Ecto neural progenitor cell (in vitro differentiated cells): ENCODE measurements at regions not wholly inside any gene's neighbourhood (a gene's known extent, or its start where the extent isn't known, plus 50 kb on each side); places are given as distances from the start of the nearest gene placed in this dataset.
"Not testable (repeated sequence)": the region's sequence is repeated elsewhere in the genome, so short reads cannot be mapped to it uniquely, and the experiment has no call there.

ENCODE experiments used
- DNase-seq: peaks from one replicate; pipeline ENCODE4 v3.0.0-alpha.2; 2018; ENCODE audit warnings: low spot score

DNA sequence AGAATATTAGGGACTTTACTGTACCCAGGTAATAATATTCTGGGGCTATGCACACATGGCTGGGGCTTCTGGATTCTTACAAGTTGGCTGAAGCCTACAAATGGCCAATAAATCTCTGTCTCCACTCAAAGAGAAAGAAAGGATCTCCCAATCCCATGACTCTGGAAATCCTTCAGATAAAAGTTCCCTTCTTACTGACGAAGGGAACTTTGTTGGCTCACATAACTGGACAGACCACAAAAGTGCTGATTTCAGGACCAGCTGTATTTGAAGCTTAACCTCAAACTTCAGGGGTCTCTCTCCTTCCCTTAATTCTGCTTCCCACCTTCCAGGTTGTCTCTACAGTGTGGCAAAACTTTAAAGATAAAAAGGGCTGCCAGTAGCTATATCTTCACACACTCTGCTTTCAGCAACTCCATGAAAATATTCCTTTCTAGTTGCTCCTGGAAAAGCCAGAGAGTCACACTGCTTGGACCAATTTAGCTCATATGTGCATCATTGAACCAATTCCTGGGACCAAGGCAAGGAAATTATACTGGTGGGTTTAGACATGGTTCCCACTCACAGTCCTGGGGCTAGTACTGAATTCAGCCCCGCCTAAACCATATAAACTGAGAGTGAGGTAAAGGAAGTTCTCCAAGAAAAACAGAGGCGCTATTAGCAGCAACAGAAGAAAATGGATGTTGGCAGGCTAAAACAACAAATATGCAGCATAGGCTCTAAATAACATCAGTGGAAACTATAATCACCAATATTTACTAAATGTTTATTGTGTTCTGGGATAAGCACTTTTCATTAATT is 290.0 kb upstream of the GADL1 start:
- DNase-seq, result no peak

DNA sequence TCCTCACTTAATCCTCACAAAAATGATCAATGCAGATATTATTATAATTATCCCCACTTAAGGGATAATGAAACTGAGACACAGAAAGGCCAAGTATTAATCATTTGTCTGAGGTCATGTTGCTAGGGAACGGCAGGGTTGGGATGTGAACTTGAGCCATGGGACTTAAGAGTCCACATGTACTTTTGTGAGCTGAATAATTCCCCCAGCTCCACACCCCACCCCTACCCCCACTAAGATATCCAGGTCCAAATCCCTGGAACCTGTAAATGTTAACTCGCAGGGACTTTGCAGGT is 290.5 kb upstream of the GADL1 start:
- no peak for DNase-seq

DNA sequence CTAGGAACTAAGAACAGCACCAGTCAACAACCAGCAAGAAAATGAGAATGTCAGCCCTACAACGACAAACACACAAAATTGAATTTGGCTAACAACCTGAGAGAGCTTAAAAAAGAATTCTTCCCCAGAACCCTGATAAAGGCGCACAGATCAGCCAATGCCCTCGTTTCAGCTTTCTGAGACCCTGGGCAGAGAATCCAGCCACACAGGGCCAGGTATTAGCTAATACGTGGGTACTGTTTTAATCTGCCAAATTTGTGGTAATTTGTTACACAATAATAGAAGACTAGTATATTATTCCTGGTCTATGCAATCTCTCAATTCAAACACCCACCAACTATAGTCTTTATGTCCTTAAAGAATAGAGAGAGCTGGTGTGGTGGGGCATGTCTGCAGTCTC is 291.6 kb upstream of the GADL1 start:
- DNase-seq, result no peak

- DNase-seq, result no peak
Observed at GRCh38 chr3:31187380-31187779, 292.9 kb upstream of the GADL1 start.

DNA sequence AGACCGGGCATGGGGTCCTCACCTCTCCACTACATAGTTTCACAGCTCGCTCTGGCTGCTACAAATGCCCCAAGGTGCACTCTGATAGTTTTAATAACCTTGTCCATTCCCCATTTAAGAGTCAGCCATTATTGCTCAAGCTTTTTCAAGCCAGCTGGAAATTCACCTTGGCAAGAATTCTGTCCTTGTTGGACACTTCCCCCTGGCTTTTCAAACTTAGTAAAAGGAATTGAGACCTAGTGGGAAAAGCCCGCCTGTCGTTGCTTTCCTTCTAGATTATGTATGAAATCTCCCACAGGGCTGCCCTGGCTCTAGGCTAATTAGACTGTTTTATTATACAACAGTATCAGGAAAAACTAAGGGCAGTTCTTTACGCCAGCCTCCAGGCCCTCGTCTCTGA is 293.7 kb upstream of the GADL1 start:
- DNase-seq, result no peak

DNA sequence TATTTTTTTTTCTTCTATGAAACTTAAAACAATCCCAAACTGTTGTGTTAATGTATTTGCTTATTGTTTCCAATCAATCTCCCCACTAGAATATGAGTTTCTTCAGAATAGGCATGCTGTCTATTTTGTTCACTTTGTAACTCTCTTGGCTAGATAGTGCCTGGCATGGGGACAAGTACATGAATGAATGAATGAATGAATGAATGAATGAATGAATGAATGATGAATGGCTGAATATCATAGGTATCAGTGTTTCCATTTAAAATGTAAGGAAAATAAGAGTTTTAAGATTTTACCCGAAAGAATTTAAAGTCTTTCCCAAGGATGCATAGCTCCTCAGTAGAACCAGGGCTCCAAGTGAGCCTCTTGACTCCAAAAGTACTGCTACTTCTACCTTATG is 294.9 kb upstream of the GADL1 start:
- DNase-seq, result no peak

GRCh38 chr3:31189971-31190370 is 295.5 kb upstream of the GADL1 start:
- no peak for DNase-seq

- DNase-seq, result no peak
Observed at GRCh38 chr3:31191354-31191753, 296.9 kb upstream of the GADL1 start.

DNA sequence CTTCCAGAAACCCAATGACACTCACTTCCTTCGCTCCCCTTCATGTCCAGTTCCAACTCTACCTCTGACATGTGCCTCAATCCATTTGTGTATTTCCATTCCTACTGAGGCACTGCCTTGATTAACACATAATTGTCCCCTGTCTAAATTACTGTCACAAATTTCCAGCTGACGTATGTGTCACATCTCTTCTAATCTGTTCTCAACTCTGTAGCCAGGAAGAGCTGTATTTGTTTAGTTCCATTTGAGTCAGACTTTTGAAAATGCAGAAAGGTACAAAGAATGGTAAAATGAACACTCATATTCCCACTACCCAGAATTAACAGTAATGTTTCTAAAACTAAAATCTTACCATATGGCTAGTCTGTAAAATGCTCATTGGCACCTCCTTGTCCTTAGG is 299.0 kb upstream of the GADL1 start:
- no peak for DNase-seq

DNA sequence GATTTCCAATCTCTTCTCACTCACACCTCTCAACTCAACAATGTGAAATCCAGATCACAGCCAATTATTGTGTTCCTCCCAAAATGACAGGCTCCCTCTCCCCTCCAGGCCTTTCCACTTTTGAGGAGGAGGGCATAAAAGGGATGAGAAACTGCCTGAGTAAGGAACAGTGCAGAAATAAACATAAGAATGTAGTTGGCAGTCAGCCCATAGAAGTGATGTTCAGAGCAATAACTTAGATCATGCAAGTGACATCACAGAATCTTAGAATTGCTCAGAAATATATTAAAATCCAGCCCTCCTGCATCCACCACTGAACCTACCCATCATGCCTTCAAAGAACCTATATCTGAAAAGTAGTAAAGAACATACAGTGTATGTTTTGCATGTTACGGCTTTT is 299.4 kb upstream of the GADL1 start:
- no peak for DNase-seq

GRCh38 chr3:31196261-31196660 is 301.8 kb upstream of the GADL1 start:
- no peak for DNase-seq

GRCh38 chr3:31196881-31197364 is 302.5 kb upstream of the GADL1 start:
- DNase-seq, result no peak

DNA sequence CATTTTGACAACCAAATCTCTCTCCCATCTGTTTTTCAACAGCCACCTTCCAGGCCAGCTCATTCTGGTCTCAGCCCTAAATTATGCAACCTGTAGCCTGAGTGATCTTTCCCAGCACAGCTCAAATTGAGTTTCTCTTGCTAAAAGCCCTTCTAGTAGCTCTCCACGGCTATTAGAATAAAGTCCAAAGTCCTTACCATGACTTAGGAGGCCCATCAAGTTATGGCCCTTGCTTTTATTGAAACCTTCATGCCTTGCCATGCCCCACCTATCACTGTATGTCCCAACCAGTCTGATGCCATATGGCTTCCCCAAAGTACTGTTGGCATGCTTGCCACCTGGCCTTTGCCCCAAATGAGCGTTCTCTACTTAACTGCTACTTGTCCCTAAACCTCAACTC is 303.5 kb upstream of the GADL1 start:
- DNase-seq, result no peak

- DNase-seq, result no peak
Observed at GRCh38 chr3:31198890-31199289, 304.4 kb upstream of the GADL1 start.

GRCh38 chr3:31203960-31204795 is 309.7 kb upstream of the GADL1 start:
- no peak for DNase-seq

- DNase-seq, result not testable (repeated sequence)
Observed at GRCh38 chr3:31204796-31205056, 310.3 kb upstream of the GADL1 start.

- DNase-seq, result no peak
Observed at GRCh38 chr3:31210068-31210645, 315.7 kb upstream of the GADL1 start.

- DNase-seq, result no peak
Observed at GRCh38 chr3:31213869-31214486, 318.7 kb upstream of the STT3B start.

- no peak for DNase-seq
Observed at GRCh38 chr3:31218082-31218481, 314.6 kb upstream of the STT3B start.

DNA sequence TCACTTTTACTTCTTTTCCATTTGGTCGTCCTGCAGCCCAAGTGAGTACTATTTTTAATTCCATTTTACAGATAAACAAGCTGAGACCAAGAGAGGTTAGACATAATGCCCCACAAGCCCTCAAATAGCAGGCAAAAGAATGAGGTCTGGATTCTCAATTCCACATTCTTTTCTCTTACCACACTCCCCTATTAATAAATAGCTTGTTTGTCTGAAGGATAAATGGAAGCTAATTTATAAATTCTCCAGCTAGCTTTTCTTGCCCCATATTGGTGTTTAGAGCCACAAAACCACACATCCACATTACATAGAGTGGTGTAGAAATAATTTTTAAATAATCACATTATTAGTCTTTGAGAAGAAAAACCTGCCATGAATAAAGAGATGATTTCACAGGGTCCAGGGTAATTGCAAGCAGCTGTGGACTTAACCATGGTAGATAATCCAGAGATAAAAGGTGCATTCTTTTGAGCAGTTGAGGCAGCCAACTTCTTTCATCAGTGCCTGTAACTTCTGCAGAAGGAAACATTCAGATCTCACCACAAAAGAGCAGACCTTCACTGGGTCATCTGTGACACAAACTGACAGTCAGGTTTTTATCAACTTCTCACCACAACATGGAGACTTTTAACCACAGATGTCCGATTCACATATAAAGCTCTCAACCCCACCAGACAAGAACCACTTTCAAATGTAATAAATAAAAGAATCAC is 313.4 kb upstream of the STT3B start:
- no peak for DNase-seq

DNA sequence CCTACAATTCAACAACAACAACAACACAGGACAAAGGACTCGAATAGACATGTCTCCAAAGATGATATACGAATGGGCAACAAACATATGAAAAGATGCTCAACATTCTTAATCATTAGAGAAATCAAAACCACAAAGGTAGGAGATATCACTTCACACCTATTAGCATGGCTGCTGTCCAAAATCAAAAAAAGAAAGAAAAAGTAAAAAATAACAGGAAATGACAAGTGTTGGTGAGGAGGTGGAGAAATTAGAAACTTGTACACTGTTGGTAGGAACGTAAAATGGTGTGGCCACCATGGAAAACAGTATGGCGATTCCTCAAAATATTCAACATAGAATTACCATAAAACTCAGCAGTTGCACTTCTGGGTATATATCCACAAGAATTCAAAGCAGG is 312.3 kb upstream of the STT3B start:
- no peak for DNase-seq

- DNase-seq, result no peak
Observed at GRCh38 chr3:31223278-31223677, 309.4 kb upstream of the STT3B start.
